Bronchial epithelial cell (primary cell): ENCODE measurements at regions not wholly inside any gene's neighbourhood (a gene's known extent, or its start where the extent isn't known, plus 50 kb on each side); places are given as distances from the start of the nearest gene placed in this dataset.

ENCODE experiments used
- DNase-seq: peaks from one replicate; pipeline ENCODE4 v3.0.0-alpha.2; 2010; ENCODE audit warnings: low read depth
- FAIRE-seq: peaks from 2 replicates; lab custom pipeline; 2011; peaks lifted over from hg19 to GRCh38; lab: Jason Lieb, UNC
- H3K27me3 ChIP-seq: 2 replicates; pipeline ENCODE4 v1.5.1; 2011; ENCODE audit warnings: low read length; ENCODE audit not compliant: control insufficient read depth, insufficient read depth
- H3K36me3 ChIP-seq: 2 replicates; pipeline ENCODE4 v1.5.1; 2011; ENCODE audit warnings: low read length; ENCODE audit not compliant: control insufficient read depth, insufficient read depth
- H3K4me3 ChIP-seq: 2 replicates; pipeline ENCODE4 v1.5.1; 2011; ENCODE audit warnings: mild to moderate bottlenecking, low read depth, low read length, control low read depth
- CTCF ChIP-seq: IDR thresholded peaks from 2 replicates; pipeline ENCODE4 v1.5.1; 2011; ENCODE audit warnings: mild to moderate bottlenecking, moderate library complexity, low read length, control low read depth, inconsistent platforms; ENCODE audit not compliant: insufficient read depth, severe bottlenecking

GRCh38 chr20:10812759-10813327, 139.0 kb upstream of the JAG1 start:
- FAIRE-seq (no peak), DNase-seq (no peak)
- TF ChIP-seq CTCF = no peak
- Histone ChIP-seq H3K27me3 (no peaks in the 10 kb centered on the region), H3K4me3 (no peak overlapping the region), H3K36me3 (no peaks in the 10 kb centered on the region)

GRCh38 chr20:10823585-10823984, 149.8 kb upstream of the JAG1 start:
- FAIRE-seq (no peak), DNase-seq (no peak)
- H3K27me3 ChIP-seq = no peaks in the 10 kb centered on the region
- H3K36me3 ChIP-seq = no peaks in the 10 kb centered on the region
- TF ChIP-seq CTCF = no peak
- no peak overlapping the region for H3K4me3 ChIP-seq

GRCh38 chr20:10824750-10825500, 151.1 kb upstream of the JAG1 start:
- no peak for FAIRE-seq
- TF ChIP-seq CTCF = no peak
- no peak for DNase-seq
- Histone ChIP-seq H3K27me3 (no peaks in the 10 kb centered on the region), H3K4me3 (no peak overlapping the region), H3K36me3 (no peaks in the 10 kb centered on the region)

- DNase-seq = no peak
- Histone ChIP-seq H3K27me3 (no peaks in the 10 kb centered on the region), H3K36me3 (no peaks in the 10 kb centered on the region), H3K4me3 (no peak overlapping the region)
- TF ChIP-seq CTCF = no peak
- FAIRE-seq = no peak
Measured at GRCh38 chr20:10826111-10826510, 152.3 kb upstream of the JAG1 start.

GRCh38 chr20:10828180-10828579, 154.4 kb upstream of the JAG1 start:
- FAIRE-seq (no peak), DNase-seq (peak; percentile 43)
- Histone ChIP-seq H3K4me3 (no peak overlapping the region), H3K36me3 (no peaks in the 10 kb centered on the region), H3K27me3 (no peaks in the 10 kb centered on the region)
- no peak for TF ChIP-seq CTCF
